MM.1S (cell line): ENCODE measurements at regions not wholly inside any gene's neighbourhood (a gene's known extent, or its start where the extent isn't known, plus 50 kb on each side); places are given as distances from the start of the nearest gene placed in this dataset.

Experiments used
- DNase-seq: peaks from one replicate; pipeline ENCODE4 v3.0.0-alpha.2; 2015
- H2AFZ ChIP-seq: fragments of 300-600 bp; sonication (generic); 2 replicates; pipeline ENCODE4 v1.6.0; 2016; ENCODE audit warnings: antibody characterized with exemption, low read length
- H3F3A ChIP-seq: fragments of 300-600 bp; sonication (generic); 2 replicates; pipeline ENCODE4 v1.6.1; 2016; ENCODE audit warnings: mild to moderate bottlenecking, antibody characterized with exemption, low read length, moderate library complexity, mixed read lengths; ENCODE audit not compliant: insufficient read depth
- H3K27ac ChIP-seq: fragments of 300-600 bp; sonication (generic); 2 replicates; pipeline ENCODE4 v1.5.1; 2016; ENCODE audit warnings: mild to moderate bottlenecking, low read length
- H3K27me3 ChIP-seq: fragments of 300-600 bp; sonication (generic); replicated peaks from 2 replicates; pipeline ENCODE4 v1.6.0; 2016; ENCODE audit warnings: low read length; ENCODE audit not compliant: insufficient read depth
- H3K36me3 ChIP-seq: fragments of 300-600 bp; sonication (generic); replicated peaks from 2 replicates; pipeline ENCODE4 v1.6.1; 2016; ENCODE audit warnings: mild to moderate bottlenecking, low read length, mixed read lengths; ENCODE audit not compliant: insufficient read depth
- H3K4me1 ChIP-seq: fragments of 300-600 bp; sonication (generic); 2 replicates; pipeline ENCODE4 v1.6.1; 2016; ENCODE audit warnings: low read length, mixed read lengths
- H3K4me2 ChIP-seq: fragments of 300-600 bp; sonication (generic); 2 replicates; pipeline ENCODE4 v1.6.0; 2016; ENCODE audit warnings: low read depth, low read length
- H3K4me3 ChIP-seq: fragments of 300-600 bp; sonication (generic); 2 replicates; pipeline ENCODE4 v1.5.1; 2016; ENCODE audit warnings: low read length, mixed read lengths
- H3K79me2 ChIP-seq: fragments of 300-600 bp; sonication (generic); 2 replicates; pipeline ENCODE4 v1.6.1; 2016; ENCODE audit warnings: mixed run types, low read length, mixed read lengths
- H3K9ac ChIP-seq: fragments of 300-600 bp; sonication (generic); 2 replicates; pipeline ENCODE4 v1.6.1; 2016; ENCODE audit warnings: low read length, mixed read lengths
- H3K9me2 ChIP-seq: fragments of 300-600 bp; sonication (generic); replicated peaks from 2 replicates; pipeline ENCODE4 v1.6.1; 2016; ENCODE audit warnings: mild to moderate bottlenecking, low read length, mixed read lengths; ENCODE audit not compliant: insufficient read depth
- H3K9me3 ChIP-seq: fragments of 300-600 bp; sonication (generic); replicated peaks from 2 replicates; pipeline ENCODE4 v1.6.1; 2016; ENCODE audit warnings: mild to moderate bottlenecking, low read length, mixed read lengths; ENCODE audit not compliant: insufficient read depth
- H4K20me1 ChIP-seq: fragments of 300-600 bp; sonication (generic); 2 replicates; pipeline ENCODE4 v1.6.1; 2016; ENCODE audit warnings: mild to moderate bottlenecking, low read length, moderate library complexity, mixed read lengths; ENCODE audit not compliant: insufficient read depth
- CTCF ChIP-seq: fragments of 300-600 bp; sonication (generic); IDR thresholded peaks from 2 replicates; pipeline ENCODE4 v1.5.1; 2016; ENCODE audit warnings: antibody characterized with exemption, low read length, mixed read lengths
- EZH2 ChIP-seq: fragments of 300-600 bp; sonication (generic); optimal IDR thresholded peaks from 2 replicates; pipeline ENCODE3; 2017; ENCODE audit warnings: low read depth, mild to moderate bottlenecking, antibody characterized with exemption, low read length, mixed read lengths
- EZH2phosphoT487 ChIP-seq: fragments of 300-600 bp; sonication (generic); IDR thresholded peaks from 2 replicates; pipeline ENCODE4 v1.6.1; 2018; ENCODE audit warnings: antibody characterized with exemption, low read length

GRCh38 chr11:127474766-127475165, 474.2 kb upstream of the KIRREL3 start:
- no peak overlapping the region for H3K4me3 ChIP-seq
- H3K36me3 ChIP-seq: no peaks in the 10 kb centered on the region
- H3K27me3 ChIP-seq: no peaks in the 10 kb centered on the region
- TF ChIP-seq EZH2phosphoT487: no peak
- H4K20me1 ChIP-seq: no peaks in the 10 kb centered on the region
- H3K9ac ChIP-seq: no peak overlapping the region
- H3K4me2 ChIP-seq: no peak overlapping the region
- H3K79me2 ChIP-seq: no peaks in the 10 kb centered on the region
- no peak overlapping the region for H2AFZ ChIP-seq
- DNase-seq: no peak
- H3K9me3 ChIP-seq: no peaks in the 10 kb centered on the region
- H3K9me2 ChIP-seq: no peaks in the 10 kb centered on the region
- no peak overlapping the region for H3K27ac ChIP-seq
- no peaks in the 10 kb centered on the region for H3F3A ChIP-seq
- H3K4me1 ChIP-seq: no peaks in the 10 kb centered on the region

DNA sequence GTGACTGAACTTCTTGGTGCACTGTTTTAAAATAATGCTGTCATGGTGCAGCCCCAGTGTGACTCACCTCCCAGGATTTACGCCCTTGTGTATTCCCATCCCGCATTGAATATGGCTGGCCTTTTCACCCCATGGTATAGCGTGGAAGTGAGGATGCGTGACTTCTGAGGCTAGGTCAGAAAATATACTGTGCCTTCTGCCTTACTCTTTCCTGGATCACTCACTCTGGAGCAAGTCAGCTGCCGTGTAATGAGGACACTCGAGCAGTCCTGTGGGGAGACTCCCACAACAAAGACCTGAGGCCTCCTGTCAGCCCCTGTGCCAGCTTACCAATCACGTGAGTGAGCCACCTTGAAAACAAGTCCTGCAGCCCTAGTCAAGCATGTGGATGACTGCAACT, 471.9 kb upstream of the KIRREL3 start:
- no peaks in the 10 kb centered on the region for H3K36me3 ChIP-seq
- H3F3A ChIP-seq: no peaks in the 10 kb centered on the region
- H3K9ac ChIP-seq: no peak overlapping the region
- no peak for TF ChIP-seq EZH2phosphoT487
- TF ChIP-seq EZH2: no peak
- TF ChIP-seq CTCF: no peak
- H3K9me2 ChIP-seq: no peaks in the 10 kb centered on the region
- no peaks in the 10 kb centered on the region for H3K27me3 ChIP-seq
- no peak for DNase-seq
- no peak overlapping the region for H3K4me3 ChIP-seq
- H3K27ac ChIP-seq: no peak overlapping the region
- no peaks in the 10 kb centered on the region for H3K9me3 ChIP-seq
- H4K20me1 ChIP-seq: no peaks in the 10 kb centered on the region
- H3K4me1 ChIP-seq: no peaks in the 10 kb centered on the region
- no peaks in the 10 kb centered on the region for H3K79me2 ChIP-seq
- H3K4me2 ChIP-seq: no peak overlapping the region
- no peak overlapping the region for H2AFZ ChIP-seq

- H3K9ac ChIP-seq: no peak overlapping the region
- H3K36me3 ChIP-seq: no peaks in the 10 kb centered on the region
- H3K27me3 ChIP-seq: no peaks in the 10 kb centered on the region
- H3K4me3 ChIP-seq: no peak overlapping the region
- no peak overlapping the region for H2AFZ ChIP-seq
- TF ChIP-seq EZH2: no peak
- TF ChIP-seq CTCF: peak; percentile 19; the same call in 1 of the 2 replicates
- no peak for TF ChIP-seq EZH2phosphoT487
- H3K4me2 ChIP-seq: no peak overlapping the region
- no peaks in the 10 kb centered on the region for H3K79me2 ChIP-seq
- no peak overlapping the region for H3K27ac ChIP-seq
- H4K20me1 ChIP-seq: no peaks in the 10 kb centered on the region
- no peak for DNase-seq
- no peaks in the 10 kb centered on the region for H3K9me3 ChIP-seq
- no peaks in the 10 kb centered on the region for H3K9me2 ChIP-seq
- H3K4me1 ChIP-seq: no peaks in the 10 kb centered on the region
- no peaks in the 10 kb centered on the region for H3F3A ChIP-seq
These were observed 471.1 kb upstream of the KIRREL3 start for GRCh38 chr11:127471662-127472061.

DNA sequence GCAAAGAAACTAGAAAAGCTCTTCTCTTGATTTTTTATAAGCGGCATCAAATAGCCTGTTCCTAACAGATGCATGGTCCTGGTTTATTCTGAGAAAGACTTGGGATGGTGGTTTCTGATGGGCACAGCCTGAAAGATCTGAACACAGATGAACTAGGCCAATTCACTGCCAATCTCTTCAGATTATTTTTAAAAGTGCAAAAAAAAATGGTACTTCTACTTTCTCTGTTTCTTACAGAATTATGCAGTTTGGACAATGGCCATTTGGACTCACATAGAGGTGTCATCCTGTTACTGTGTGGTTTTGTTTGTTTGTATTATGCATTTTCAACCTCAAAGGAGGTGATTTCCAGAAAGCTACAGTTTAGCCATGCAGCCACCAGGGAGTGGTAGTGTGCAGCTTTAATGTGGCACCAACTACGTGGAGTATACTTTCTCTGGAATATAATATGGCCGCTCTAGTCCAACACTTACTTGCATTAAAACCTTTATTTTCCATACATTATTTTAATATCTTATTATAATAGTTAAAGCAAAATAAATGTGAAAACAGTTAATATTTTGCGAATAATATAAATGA, 469.8 kb upstream of the KIRREL3 start:
- Histone ChIP-seq H3K4me3 (no peak overlapping the region), H3K4me1 (no peaks in the 10 kb centered on the region), H3K9me2 (no peaks in the 10 kb centered on the region), H3K27ac (no peak overlapping the region), H3K27me3 (no peaks in the 10 kb centered on the region), H3F3A (no peaks in the 10 kb centered on the region), H3K4me2 (no peak overlapping the region), H3K9me3 (no peaks in the 10 kb centered on the region), H3K36me3 (no peaks in the 10 kb centered on the region), H2AFZ (no peak overlapping the region), H3K9ac (no peak overlapping the region), H4K20me1 (no peaks in the 10 kb centered on the region), H3K79me2 (no peaks in the 10 kb centered on the region)
- TF ChIP-seq EZH2 (no peak), EZH2phosphoT487 (no peak), CTCF (peak; percentile 32)
- peak; percentile 18 for DNase-seq
